Muscle of back (tissue), 3 donors: ENCODE measurements at regions not wholly inside any gene's neighbourhood (a gene's known extent, or its start where the extent isn't known, plus 50 kb on each side); places are given as distances from the start of the nearest gene placed in this dataset.

Experiments used
- DNase-seq, 3 donors: peaks; one replicate each; pipeline versions ENCODE4 v3.0.0 to v3.0.0-alpha.2; 2013

GRCh38 chr6:167770291-167770955, 56.3 kb upstream of the AFDN start:
- no peak for DNase-seq

GRCh38 chr6:167774881-167775280, 51.8 kb upstream of the AFDN start:
- no peak for DNase-seq

GRCh38 chr6:167776906-167777627, 49.6 kb upstream of the AFDN start:
- DNase-seq: no peak
